Stomach smooth muscle (tissue), 2 donors: ENCODE measurements at regions not wholly inside any gene's neighbourhood (a gene's known extent, or its start where the extent isn't known, plus 50 kb on each side); places are given as distances from the start of the nearest gene placed in this dataset.

ENCODE experiments used
- H3K27ac ChIP-seq: one replicate; pipeline ENCODE4 v1.7.0; 2013; ENCODE audit warnings: mild to moderate bottlenecking, low read length, inconsistent platforms
- H3K27me3 ChIP-seq, 2 donors: one replicate each; pipeline ENCODE4 v1.7.0; 2013; ENCODE audit warnings: low read length in 2 of 2; ENCODE audit not compliant: insufficient read depth in 2 of 2, control insufficient read depth in 1 of 2
- H3K36me3 ChIP-seq, 2 donors: one replicate each; pipeline ENCODE4 v1.7.0; 2013; ENCODE audit warnings: low read length in 2 of 2; ENCODE audit not compliant: control insufficient read depth in 2 of 2, insufficient read depth in 2 of 2
- H3K4me1 ChIP-seq: one replicate; pipeline ENCODE4 v1.7.0; 2013; ENCODE audit warnings: low read length; ENCODE audit not compliant: control insufficient read depth, insufficient read depth
- H3K4me3 ChIP-seq, 2 donors: one replicate each; pipeline ENCODE4 v1.7.0; 2013; ENCODE audit warnings: low read length in 2 of 2
- H3K9ac ChIP-seq, 2 donors: one replicate each; pipeline ENCODE4 v1.7.0; 2013; ENCODE audit warnings: low read length in 2 of 2, mild to moderate bottlenecking in 1 of 2
- H3K9me3 ChIP-seq, 2 donors: one replicate each; pipeline ENCODE4 v1.7.0; 2013; ENCODE audit warnings: low read length in 2 of 2; ENCODE audit not compliant: control insufficient read depth in 2 of 2
- donor health status: healthy.
- donor health status: Pancreatic carcinoma.

- Histone ChIP-seq H3K27me3 (no peaks in the 10 kb centered on the region), H3K36me3 (no peaks in the 10 kb centered on the region), H3K27ac (no peak overlapping the region), H3K9ac (no peak overlapping the region), H3K4me3 (no peak overlapping the region), H3K9me3 (no peaks in the 10 kb centered on the region), H3K4me1 (no peaks in the 10 kb centered on the region)
These were observed 164.9 kb upstream of the EPHA7 start for GRCh38 chr6:93584300-93584699.

GRCh38 chr6:93581371-93581770, 162.0 kb upstream of the EPHA7 start:
- H3K9me3 ChIP-seq = no peaks in the 10 kb centered on the region
- H3K36me3 ChIP-seq = no peaks in the 10 kb centered on the region
- no peak overlapping the region for H3K27ac ChIP-seq
- H3K4me1 ChIP-seq = no peaks in the 10 kb centered on the region
- H3K4me3 ChIP-seq = no peak overlapping the region
- H3K9ac ChIP-seq = no peak overlapping the region
- no peaks in the 10 kb centered on the region for H3K27me3 ChIP-seq

- Histone ChIP-seq H3K36me3 (no peaks in the 10 kb centered on the region), H3K27ac (no peak overlapping the region), H3K27me3 (no peaks in the 10 kb centered on the region), H3K9me3 (no peaks in the 10 kb centered on the region), H3K4me1 (peaks cover 6% of the 10 kb centered on the region), H3K9ac (no peak overlapping the region), H3K4me3 (no peak overlapping the region)
These were observed 161.1 kb upstream of the EPHA7 start for GRCh38 chr6:93580446-93580845.

- H3K36me3 ChIP-seq = no peaks in the 10 kb centered on the region
- no peaks in the 10 kb centered on the region for H3K9me3 ChIP-seq
- H3K4me3 ChIP-seq = peak overlapping the region in 1 of 2 donors; percentile 22
- peaks cover 9% of the 10 kb centered on the region for H3K4me1 ChIP-seq
- no peaks in the 10 kb centered on the region for H3K27me3 ChIP-seq
- H3K27ac ChIP-seq = no peak overlapping the region
- H3K9ac ChIP-seq = no peak overlapping the region
These were observed 156.3 kb upstream of the EPHA7 start for GRCh38 chr6:93575495-93576267.

- Histone ChIP-seq H3K27me3 (no peaks in the 10 kb centered on the region), H3K9ac (no peak overlapping the region), H3K4me3 (no peak overlapping the region), H3K36me3 (no peaks in the 10 kb centered on the region), H3K9me3 (no peaks in the 10 kb centered on the region), H3K27ac (no peak overlapping the region), H3K4me1 (peaks cover 9% of the 10 kb centered on the region)
These were observed 154.9 kb upstream of the EPHA7 start for GRCh38 chr6:93574299-93574698.

GRCh38 chr6:93571346-93571745, 152.0 kb upstream of the EPHA7 start:
- Histone ChIP-seq H3K27me3 (no peaks in the 10 kb centered on the region), H3K36me3 (no peaks in the 10 kb centered on the region), H3K4me1 (peaks cover 19% of the 10 kb centered on the region), H3K27ac (no peak overlapping the region), H3K9me3 (no peaks in the 10 kb centered on the region), H3K9ac (no peak overlapping the region), H3K4me3 (no peak overlapping the region)

GRCh38 chr6:93568169-93568568, 148.8 kb upstream of the EPHA7 start:
- peak overlapping the region; percentile 12 to 13 for H3K9ac ChIP-seq

GRCh38 chr6:93567164-93567563, 147.8 kb upstream of the EPHA7 start:
- peak overlapping the region; percentile 92 for H3K27ac ChIP-seq
- no peaks in the 10 kb centered on the region for H3K36me3 ChIP-seq

More at GRCh38 chr6:93568169-93568568, 148.8 kb upstream of the EPHA7 start:
- Histone ChIP-seq H3K4me3 (peak overlapping the region; percentile 26 to 30), H3K9me3 (no peaks in the 10 kb centered on the region), H3K36me3 (no peaks in the 10 kb centered on the region), H3K27ac (peak overlapping the region; percentile 92), H3K4me1 (peaks cover 10% of the 10 kb centered on the region), H3K27me3 (no peaks in the 10 kb centered on the region)

GRCh38 chr6:93566285-93566684, 146.9 kb upstream of the EPHA7 start:
- no peaks in the 10 kb centered on the region for H3K36me3 ChIP-seq
- no peaks in the 10 kb centered on the region for H3K27me3 ChIP-seq
- H3K9ac ChIP-seq = peak overlapping the region in 1 of 2 donors; percentile 47
- H3K4me3 ChIP-seq = no peak overlapping the region
- no peaks in the 10 kb centered on the region for H3K9me3 ChIP-seq
- peaks cover 10% of the 10 kb centered on the region for H3K4me1 ChIP-seq
- peak overlapping the region; percentile 92 for H3K27ac ChIP-seq

More at GRCh38 chr6:93567164-93567563, 147.8 kb upstream of the EPHA7 start:
- H3K4me3 ChIP-seq = no peak overlapping the region
- H3K4me1 ChIP-seq = peaks cover 10% of the 10 kb centered on the region
- H3K9ac ChIP-seq = peak overlapping the region; percentile 14 to 47
- no peaks in the 10 kb centered on the region for H3K27me3 ChIP-seq
- H3K9me3 ChIP-seq = no peaks in the 10 kb centered on the region

GRCh38 chr6:93562582-93562981, 143.2 kb upstream of the EPHA7 start:
- Histone ChIP-seq H3K27ac (peak overlapping the region; percentile 32), H3K9me3 (no peaks in the 10 kb centered on the region), H3K4me1 (peaks cover 12% of the 10 kb centered on the region), H3K36me3 (no peaks in the 10 kb centered on the region), H3K9ac (no peak overlapping the region), H3K4me3 (no peak overlapping the region), H3K27me3 (no peaks in the 10 kb centered on the region)

- H3K4me1 ChIP-seq = peaks cover 5% of the 10 kb centered on the region
- no peaks in the 10 kb centered on the region for H3K36me3 ChIP-seq
- H3K9ac ChIP-seq = no peak overlapping the region
- no peak overlapping the region for H3K4me3 ChIP-seq
- no peak overlapping the region for H3K27ac ChIP-seq
- H3K27me3 ChIP-seq = no peaks in the 10 kb centered on the region
- H3K9me3 ChIP-seq = no peaks in the 10 kb centered on the region
These were observed 135.9 kb upstream of the EPHA7 start for GRCh38 chr6:93555292-93555691.
